ELR (cell line): ENCODE measurements at regions not wholly inside any gene's neighbourhood (a gene's known extent, or its start where the extent isn't known, plus 50 kb on each side); places are given as distances from the start of the nearest gene placed in this dataset.
"Not testable (repeated sequence)": the region's sequence is repeated elsewhere in the genome, so short reads cannot be mapped to it uniquely, and the experiment has no call there.

Experiments
- DNase-seq: peaks from one replicate; pipeline ENCODE4 v3.0.0-alpha.2; 2015; ENCODE audit warnings: low read depth

DNA sequence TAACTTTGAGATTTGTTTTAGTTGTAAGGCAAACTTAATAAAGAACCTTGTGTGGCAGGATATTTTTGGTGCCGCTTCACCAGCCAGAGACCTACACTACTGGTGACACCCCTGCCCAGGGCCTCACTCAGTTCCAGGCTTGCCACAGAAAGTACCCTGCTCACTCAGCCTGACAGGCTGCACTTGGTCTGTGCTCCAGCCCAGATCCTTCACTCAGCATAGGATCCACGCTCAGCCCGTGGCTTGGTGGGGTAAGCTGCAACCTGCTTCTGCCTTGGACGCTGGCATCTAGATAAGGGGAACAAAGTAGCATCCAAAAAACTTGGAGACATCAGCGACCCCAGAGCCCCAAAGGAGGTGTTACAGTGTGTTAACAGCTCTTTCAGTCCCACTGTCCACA lies 825.5 kb downstream of the EPHA3 start:
- no peak for DNase-seq

DNA sequence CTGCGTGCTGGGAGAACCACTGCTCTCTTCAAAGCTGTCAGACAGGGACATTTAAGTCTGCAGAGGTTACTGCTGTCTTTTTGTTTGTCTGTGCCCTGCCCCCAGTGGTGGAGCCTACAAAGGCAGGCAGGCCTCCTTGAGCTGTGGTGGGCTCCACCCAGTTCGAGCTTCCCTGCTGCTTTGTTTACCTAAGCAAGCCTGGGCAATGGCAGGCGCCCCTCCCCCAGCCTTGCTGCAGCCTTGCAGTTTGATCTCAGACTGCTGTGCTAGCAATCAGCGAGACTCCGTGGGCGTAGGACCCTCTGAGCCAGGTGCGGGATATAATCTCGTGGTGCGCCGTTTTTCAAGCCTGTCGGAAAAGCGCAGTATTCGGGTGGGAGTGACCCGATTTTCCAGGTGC lies 837.0 kb downstream of the EPHA3 start:
- DNase-seq = not testable (repeated sequence)

DNA sequence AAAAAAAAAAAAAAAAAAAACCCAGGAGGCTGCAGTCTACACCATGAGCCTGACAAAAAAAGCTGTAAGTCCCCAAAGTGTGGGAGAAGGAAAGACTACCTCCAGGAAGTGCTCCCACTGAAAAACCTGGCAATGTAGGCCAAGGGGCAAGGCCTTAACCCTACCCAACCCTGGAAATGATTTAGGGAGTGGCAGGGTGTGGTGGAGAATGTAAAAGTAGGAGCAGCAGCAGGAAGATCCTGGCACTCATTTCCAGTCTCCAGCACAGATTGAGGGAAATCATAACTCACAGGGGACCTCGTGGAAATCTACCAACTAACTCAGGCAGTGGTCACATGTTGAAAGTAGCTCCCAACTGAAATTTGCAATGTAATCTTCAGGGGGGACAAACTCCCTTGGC lies 839.5 kb downstream of the EPHA3 start:
- DNase-seq = no peak

GRCh38 chr3:89947337-89947954 lies 840.0 kb downstream of the EPHA3 start:
- DNase-seq = no peak

- no peak for DNase-seq
These were observed 840.6 kb downstream of the EPHA3 start for GRCh38 chr3:89948008-89948407.

DNA sequence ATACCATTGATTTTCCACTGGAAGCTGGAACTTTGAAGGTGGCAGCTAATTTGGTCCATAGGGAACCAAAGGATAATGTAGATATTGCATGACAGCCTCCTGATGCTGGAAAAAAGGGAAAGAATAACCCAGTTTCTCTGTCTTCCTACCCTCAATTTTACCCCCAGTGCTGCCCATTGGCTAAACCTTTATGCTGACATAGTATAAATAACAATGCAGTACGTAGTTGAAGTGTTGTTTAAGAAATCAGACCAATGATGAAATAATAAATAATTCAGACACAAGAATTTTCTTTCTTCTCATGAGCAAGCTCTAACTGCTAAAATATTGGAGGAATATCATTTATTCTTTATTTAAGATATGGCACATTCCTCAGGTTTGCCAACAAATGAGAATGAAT lies 843.4 kb downstream of the EPHA3 start:
- DNase-seq = no peak

- no peak for DNase-seq
These were observed 846.7 kb downstream of the EPHA3 start for GRCh38 chr3:89954137-89954536.

DNA sequence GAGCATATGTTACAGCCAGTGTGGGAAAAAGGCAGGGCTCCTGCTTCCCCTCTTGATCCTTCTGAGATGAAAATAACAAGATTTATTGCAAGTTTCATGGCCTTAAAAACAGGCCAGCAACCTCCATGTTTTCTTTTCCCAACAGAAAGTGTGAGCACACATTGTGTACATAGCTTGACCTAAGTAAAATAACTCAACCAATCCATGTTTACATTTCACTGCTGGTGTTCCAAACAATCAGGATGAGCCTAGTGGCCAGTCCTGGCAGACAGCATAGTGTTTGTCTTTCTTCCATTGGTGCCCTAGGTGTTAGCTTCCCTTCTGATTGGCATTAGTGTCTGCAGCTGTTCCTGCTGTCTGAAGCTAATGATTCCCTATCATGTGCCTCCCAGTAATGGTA lies 847.7 kb downstream of the EPHA3 start:
- no peak for DNase-seq

- DNase-seq = no peak
These were observed 850.0 kb downstream of the EPHA3 start for GRCh38 chr3:89957451-89957850.

DNA sequence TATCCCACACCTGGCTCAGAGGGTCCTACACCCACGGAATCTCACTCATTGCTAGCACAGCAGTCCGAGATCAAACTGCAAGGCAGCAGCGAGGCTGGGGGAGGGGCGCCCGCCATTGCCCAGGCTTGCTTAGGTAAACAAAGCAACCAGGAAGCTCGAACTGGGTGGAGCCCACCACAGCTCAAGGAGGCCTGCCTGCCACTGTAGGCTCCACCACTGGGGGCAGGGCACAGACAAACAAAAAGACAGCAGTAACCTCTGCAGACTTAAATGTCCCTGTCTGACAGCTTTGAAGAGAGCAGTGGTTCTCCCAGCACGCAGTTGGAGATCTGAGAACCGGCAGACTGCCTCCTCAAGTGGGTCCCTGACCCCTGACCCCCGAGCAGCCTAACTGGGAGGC lies 850.7 kb downstream of the EPHA3 start:
- DNase-seq = not testable (repeated sequence)

DNA sequence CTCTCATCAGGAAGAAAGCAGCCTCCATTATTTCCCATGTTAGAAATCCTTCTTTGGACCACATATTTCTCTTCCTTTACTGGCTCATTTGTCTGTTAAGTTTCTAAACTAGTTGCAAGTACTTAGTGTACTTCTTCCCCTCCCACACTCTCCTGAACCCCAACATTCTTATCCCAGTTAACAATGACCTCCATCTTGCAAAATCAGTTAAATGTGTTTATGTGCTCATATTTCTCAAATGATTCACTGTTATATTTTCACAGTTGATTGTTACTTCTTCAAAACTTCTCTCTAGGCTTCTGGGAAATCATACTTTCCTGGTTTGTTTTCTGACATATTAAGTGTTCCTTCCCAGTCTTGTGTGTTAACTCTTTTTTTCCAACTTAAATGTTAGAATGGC lies 856.9 kb downstream of the EPHA3 start:
- no peak for DNase-seq

DNA sequence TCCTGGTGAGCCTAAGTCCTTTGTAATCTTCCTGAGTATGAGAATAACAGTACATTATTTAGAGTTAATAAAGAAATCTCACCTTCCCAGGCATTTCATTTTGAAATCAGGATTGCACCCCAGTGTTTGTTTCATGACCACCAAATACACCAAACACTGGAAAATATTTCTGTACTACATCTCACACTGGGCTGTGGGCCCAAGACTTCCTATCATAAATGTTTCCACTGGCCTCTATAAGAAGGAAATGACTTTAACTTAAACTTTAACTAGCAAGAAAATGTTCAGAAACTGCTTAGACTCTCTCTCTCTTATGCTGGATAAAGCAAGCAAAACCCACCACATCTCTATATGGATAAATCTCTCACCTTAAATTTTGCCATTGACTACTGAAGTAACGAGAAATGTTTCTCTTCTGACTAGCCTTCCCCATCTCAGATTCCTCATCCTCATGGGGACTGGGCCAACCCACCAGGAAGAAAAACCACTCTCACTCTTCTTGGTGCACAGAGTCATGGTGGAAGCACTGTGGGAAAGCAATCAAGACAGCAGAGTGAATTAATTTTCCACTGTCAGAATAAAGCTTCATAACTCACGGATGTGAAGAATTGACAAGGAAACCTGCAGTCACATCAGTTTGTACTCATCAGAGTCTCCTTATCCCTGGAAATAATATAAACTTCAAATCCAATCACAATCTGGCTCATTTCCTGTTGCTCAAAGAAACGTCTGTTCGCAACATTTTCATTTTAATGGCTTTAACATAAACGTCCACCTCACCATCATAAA lies 859.6 kb downstream of the EPHA3 start:
- no peak for DNase-seq

GRCh38 chr3:89971329-89971728 lies 863.9 kb downstream of the EPHA3 start:
- DNase-seq = no peak

GRCh38 chr3:89973156-89973555 lies 865.7 kb downstream of the EPHA3 start:
- no peak for DNase-seq

DNA sequence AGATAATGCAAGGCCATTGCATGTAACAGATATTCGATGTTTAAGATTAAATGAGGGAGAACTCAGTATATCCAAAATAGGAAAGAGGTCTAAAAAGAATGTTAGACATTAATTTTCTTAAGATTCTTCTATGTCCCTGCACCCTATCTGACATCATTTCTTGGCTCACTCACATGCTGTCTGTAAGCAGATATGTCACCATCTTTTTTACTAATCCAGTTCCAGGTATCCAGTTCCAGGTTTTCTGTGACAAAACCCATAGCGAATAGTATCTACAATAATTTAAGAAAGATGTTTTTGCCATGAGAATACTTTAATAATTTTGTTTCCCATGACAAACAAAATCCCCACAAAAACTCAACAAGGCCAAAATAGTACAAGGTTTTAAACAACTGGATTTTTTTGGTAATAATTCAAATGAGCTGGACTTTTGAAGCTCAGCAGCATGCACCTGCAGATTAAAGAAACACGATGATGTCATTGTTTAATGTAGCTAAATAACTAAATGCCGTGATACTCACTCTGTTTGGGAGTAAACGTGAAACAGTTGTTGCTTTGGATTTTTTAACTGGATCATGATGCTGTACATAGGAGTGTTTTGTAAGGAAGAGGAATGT lies 867.6 kb downstream of the EPHA3 start:
- no peak for DNase-seq

DNA sequence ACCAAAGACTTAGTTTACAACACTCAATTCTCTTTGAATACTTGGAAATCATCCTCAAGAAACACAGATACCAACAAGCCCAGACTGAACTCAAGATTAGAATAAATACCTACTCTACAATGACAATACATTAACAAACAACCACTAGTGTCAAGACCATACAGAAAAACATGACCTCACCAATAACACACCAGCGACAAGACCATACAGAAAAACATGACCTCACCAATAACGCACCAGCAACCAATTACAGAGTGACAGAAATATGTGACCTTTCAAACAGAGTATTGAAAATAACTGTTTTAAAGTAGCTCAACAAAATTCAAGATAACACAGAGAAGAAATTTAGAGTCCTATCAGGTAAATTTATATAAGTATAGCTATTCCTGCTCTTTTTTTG lies 876.0 kb downstream of the EPHA3 start:
- no peak for DNase-seq

DNA sequence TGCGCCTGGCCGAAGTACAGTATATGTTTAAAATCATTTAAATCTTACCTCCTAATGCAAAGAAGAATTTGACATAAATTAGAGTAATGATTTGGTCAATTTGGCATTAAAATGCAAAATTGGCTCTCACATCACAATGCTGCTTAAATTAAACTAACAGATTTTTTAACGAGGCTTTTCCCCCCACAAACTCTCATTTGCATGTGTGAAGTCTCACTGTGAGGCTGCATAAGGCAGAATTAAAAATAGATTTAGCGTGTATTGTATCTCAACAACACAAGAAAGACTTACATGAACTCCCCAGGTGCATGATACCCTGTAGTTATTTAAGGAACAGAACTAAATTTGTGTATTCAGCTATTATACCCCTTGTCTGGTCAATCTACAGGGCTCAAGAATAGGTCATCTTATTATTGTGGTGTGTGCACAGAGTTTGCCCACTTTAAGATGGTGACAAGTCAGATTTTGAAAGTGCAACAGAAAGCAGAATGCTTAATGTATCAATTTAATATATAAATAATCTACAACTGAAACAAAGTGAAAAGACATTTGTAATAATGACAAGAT lies 897.9 kb downstream of the EPHA3 start:
- no peak for DNase-seq

- no peak for DNase-seq
These were observed 900.5 kb downstream of the EPHA3 start for GRCh38 chr3:90007778-90008499.

DNA sequence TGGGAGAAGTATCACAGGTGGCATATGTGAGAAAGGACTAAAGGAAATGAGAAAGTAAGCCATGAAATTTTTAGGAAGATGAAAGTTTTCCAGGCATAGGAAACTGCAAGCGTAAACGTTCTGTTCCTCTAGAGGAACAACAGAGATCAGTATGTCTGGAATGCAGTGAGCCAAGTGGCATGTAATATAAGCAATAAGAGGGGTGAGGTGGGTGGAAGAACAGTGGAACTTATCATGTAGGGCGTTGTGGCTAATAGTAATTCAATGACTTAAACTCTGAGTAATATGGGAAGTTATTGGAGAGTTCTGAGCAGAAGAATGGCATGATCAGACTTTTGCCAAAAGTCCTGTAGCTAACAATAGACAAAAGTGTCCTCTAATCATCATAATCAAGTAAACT lies 902.9 kb downstream of the EPHA3 start:
- no peak for DNase-seq

DNA sequence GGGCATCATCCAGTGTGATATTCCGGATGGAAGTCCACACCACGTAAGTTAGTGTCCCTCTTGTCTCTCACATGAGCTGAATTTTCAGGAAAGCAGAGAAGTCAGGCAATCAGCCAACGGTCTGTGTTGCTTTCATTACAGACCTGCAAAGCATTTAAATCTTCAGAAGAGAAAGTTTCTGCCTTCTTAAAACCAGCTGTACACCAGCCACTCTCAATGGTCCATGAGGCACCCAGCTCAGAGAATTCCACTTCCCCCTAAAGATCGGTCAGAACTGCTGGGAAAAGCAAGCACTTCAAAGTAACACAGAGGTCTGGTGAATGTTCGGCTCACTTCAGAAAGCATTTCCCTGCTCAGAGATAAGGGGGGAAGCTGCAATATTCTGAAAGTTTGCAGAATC lies 903.7 kb downstream of the EPHA3 start:
- DNase-seq = no peak

GRCh38 chr3:90011596-90011995 lies 904.2 kb downstream of the EPHA3 start:
- DNase-seq = no peak

- DNase-seq = no peak
These were observed 904.6 kb downstream of the EPHA3 start for GRCh38 chr3:90011996-90012395.
